Tibial artery (tissue), 4 donors: ENCODE measurements at regions not wholly inside any gene's neighbourhood (a gene's known extent, or its start where the extent isn't known, plus 50 kb on each side); places are given as distances from the start of the nearest gene placed in this dataset.

ENCODE experiments used
- DNase-seq, 2 donors: peaks; one replicate each; pipeline ENCODE4 v3.0.0-alpha.2; 2019
- H3K27ac ChIP-seq, 2 donors: fragments of 200-600 bp; sonication (generic) in 1 of 2; 1 replicate in 1 of 2; 2 replicates in 1 of 2; pipeline ENCODE4 v1.5.1; 2018 to 2019; ENCODE audit warnings: mild to moderate bottlenecking in 1 of 2
- H3K27me3 ChIP-seq, 2 donors: fragments of 200-600 bp; sonication (generic) in 1 of 2; one replicate each; pipeline versions ENCODE4 v1.5.1 to v1.6.0; 2016 to 2019
- H3K36me3 ChIP-seq, 3 donors: fragments of 200-600 bp; sonication (generic) in 2 of 3; one replicate each; pipeline ENCODE4 v1.5.1; 2016 to 2019; ENCODE audit warnings: mild to moderate bottlenecking in 2 of 3
- H3K4me1 ChIP-seq, 4 donors: fragments of 200-600 bp; sonication (generic) in 2 of 4; 1 replicate in 3 of 4; 2 replicates in 1 of 4; pipeline ENCODE4 v1.5.1; 2016 to 2019
- H3K4me3 ChIP-seq, 2 donors: fragments of 200-600 bp; sonication (generic) in 1 of 2; 1 replicate in 1 of 2; 2 replicates in 1 of 2; pipeline ENCODE4 v1.5.1; 2018 to 2019; ENCODE audit warnings: mild to moderate bottlenecking in 2 of 2
- H3K9me3 ChIP-seq, 3 donors: fragments of 200-600 bp; sonication (generic) in 1 of 3; one replicate each; pipeline ENCODE4 v1.5.1; 2016 to 2019
- CTCF ChIP-seq, 2 experiments: fragments of 200-600 bp in 1 of 2; fragments of 450-650 bp in 1 of 2; IDR thresholded peaks; one replicate each; pipeline ENCODE4 v1.5.1; 2017 to 2019; ENCODE audit warnings: antibody characterized with exemption in 2 of 2, mild to moderate bottlenecking in 1 of 2, moderate library complexity in 1 of 2
- intact Hi-C: fragments of 100-400 bp; cut with DNase I; formaldehyde crosslinking; loops from one replicate; pipeline ENCODE4 v1.15.0; 2023; ENCODE audit warnings: low total_unique reads

- intact Hi-C loops = no loop called here
- no peaks in the 10 kb centered on the region for H3K4me1 ChIP-seq
- no peak for DNase-seq
- no peaks in the 10 kb centered on the region for H3K36me3 ChIP-seq
- no peak for TF ChIP-seq CTCF (IDR thresholded peaks at IDR 0.05)
- no peak overlapping the region for H3K4me3 ChIP-seq
- no peaks in the 10 kb centered on the region for H3K9me3 ChIP-seq
- H3K27me3 ChIP-seq = no peaks in the 10 kb centered on the region
- H3K27ac ChIP-seq = no peak overlapping the region
Observed at GRCh38 chr16:65888201-65888600, 478.3 kb upstream of the CDH5 start.

GRCh38 chr16:65884018-65884417 lies 482.5 kb upstream of the CDH5 start:
- no peaks in the 10 kb centered on the region for H3K36me3 ChIP-seq

GRCh38 chr16:65878347-65878746 lies 488.1 kb upstream of the CDH5 start:
- DNase-seq = no peak
- Histone ChIP-seq H3K27me3 (no peaks in the 10 kb centered on the region), H3K27ac (no peak overlapping the region), H3K4me1 (no peaks in the 10 kb centered on the region), H3K9me3 (no peaks in the 10 kb centered on the region), H3K4me3 (no peak overlapping the region), H3K36me3 (no peaks in the 10 kb centered on the region)
- intact Hi-C loops = no loop called here
- no peak for TF ChIP-seq CTCF (IDR thresholded peaks at IDR 0.05)

More at GRCh38 chr16:65884018-65884417, 482.5 kb upstream of the CDH5 start:
- Histone ChIP-seq H3K4me3 (no peak overlapping the region), H3K27me3 (no peaks in the 10 kb centered on the region), H3K9me3 (no peaks in the 10 kb centered on the region), H3K4me1 (no peaks in the 10 kb centered on the region), H3K27ac (no peak overlapping the region)
- DNase-seq = no peak
- intact Hi-C loops = no loop called here
- no peak for TF ChIP-seq CTCF (IDR thresholded peaks at IDR 0.05)

- no peaks in the 10 kb centered on the region for H3K4me1 ChIP-seq
- no peak for TF ChIP-seq CTCF (IDR thresholded peaks at IDR 0.05)
- H3K27ac ChIP-seq = no peak overlapping the region
- H3K4me3 ChIP-seq = no peak overlapping the region
- intact Hi-C loops = no loop called here
- H3K9me3 ChIP-seq = no peaks in the 10 kb centered on the region
- DNase-seq = no peak
- no peaks in the 10 kb centered on the region for H3K36me3 ChIP-seq
- no peaks in the 10 kb centered on the region for H3K27me3 ChIP-seq
Observed at GRCh38 chr16:65876624-65877023, 489.9 kb upstream of the CDH5 start.

- Histone ChIP-seq H3K9me3 (no peaks in the 10 kb centered on the region), H3K4me3 (no peak overlapping the region), H3K4me1 (no peaks in the 10 kb centered on the region), H3K27ac (no peak overlapping the region), H3K27me3 (no peaks in the 10 kb centered on the region), H3K36me3 (no peaks in the 10 kb centered on the region)
- intact Hi-C loops = no loop called here
- DNase-seq = no peak
- TF ChIP-seq CTCF (IDR thresholded peaks at IDR 0.05) = no peak
Observed at GRCh38 chr16:65876056-65876408, 490.5 kb upstream of the CDH5 start.

GRCh38 chr16:65875381-65876055 lies 491.0 kb upstream of the CDH5 start:
- Histone ChIP-seq H3K27ac (no peak overlapping the region), H3K4me3 (no peak overlapping the region), H3K4me1 (no peaks in the 10 kb centered on the region), H3K9me3 (no peaks in the 10 kb centered on the region), H3K27me3 (no peaks in the 10 kb centered on the region), H3K36me3 (no peaks in the 10 kb centered on the region)
- no peak for TF ChIP-seq CTCF (IDR thresholded peaks at IDR 0.05)
- DNase-seq = no peak
- intact Hi-C loops = no loop called here
